HG03521 (cell line): ENCODE measurements at regions not wholly inside any gene's neighbourhood (a gene's known extent, or its start where the extent isn't known, plus 50 kb on each side); places are given as distances from the start of the nearest gene placed in this dataset.
"Not testable (repeated sequence)": the region's sequence is repeated elsewhere in the genome, so short reads cannot be mapped to it uniquely, and the experiment has no call there.

Source experiments
- ATAC-seq: cut with Tn5 transposase; IDR thresholded peaks from one replicate; pipeline ENCODE4 v1.9.1; 2021; ENCODE audit warnings: mild to moderate bottlenecking, moderate library complexity; ENCODE audit not compliant: unreplicated experiment

DNA sequence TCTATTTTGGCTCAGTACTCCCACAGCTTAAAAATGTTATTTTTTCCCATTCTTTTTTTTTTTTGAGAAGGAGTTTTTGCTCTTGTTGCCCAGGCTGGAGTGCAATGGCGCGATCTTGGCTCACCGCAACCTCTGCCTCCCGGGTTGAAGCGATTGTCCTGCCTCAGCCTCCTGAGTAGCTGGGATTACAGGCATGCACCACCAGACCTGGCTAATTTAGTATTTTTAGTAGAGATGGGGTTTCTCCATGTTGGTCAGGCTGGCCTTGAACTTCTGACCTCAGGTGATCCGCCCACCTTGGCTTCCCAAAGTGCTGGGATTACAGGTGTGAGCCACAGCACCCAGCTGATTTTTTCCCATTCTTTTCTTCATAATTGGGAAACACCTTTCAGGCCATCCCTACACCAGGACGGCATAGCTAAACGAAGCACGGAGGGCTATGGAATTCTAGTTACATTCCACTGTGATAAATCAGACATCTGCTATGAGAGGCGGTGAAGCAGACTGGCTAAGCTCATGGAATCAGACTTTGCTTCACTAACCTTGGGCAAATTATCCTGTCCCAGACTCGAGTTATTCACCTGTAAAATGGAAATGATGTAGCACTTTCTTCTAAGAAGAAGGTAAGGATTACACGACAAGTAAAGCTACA lies 68.7 kb upstream of the ZFAND5 start:
- not testable (repeated sequence) for ATAC-seq

- no peak for ATAC-seq
These were observed 66.0 kb upstream of the ZFAND5 start for GRCh38 chr9:72431036-72431435.

DNA sequence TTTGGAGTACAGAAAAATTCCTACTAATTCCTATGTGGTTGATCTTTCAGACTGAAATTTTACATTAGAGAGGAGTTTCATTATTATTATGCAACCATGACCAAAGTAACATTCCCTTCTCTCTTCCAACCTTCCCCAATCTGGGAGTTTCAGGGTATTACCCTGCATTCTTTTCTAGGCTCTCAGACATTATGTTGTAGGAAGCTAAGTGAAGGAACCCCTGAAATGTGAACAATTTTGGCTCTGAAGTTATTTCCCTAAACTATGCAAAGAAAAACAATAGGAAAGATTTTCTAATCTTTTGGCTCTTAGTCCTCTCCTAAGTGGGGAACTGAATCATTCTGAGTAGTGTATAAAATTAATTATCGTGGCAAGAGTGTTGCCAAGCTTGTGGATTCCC lies 63.3 kb upstream of the ZFAND5 start:
- no peak for ATAC-seq

GRCh38 chr9:72427801-72428200 lies 62.8 kb upstream of the ZFAND5 start:
- no peak for ATAC-seq

- no peak for ATAC-seq
These were observed 59.1 kb upstream of the ZFAND5 start for GRCh38 chr9:72424131-72424530.

DNA sequence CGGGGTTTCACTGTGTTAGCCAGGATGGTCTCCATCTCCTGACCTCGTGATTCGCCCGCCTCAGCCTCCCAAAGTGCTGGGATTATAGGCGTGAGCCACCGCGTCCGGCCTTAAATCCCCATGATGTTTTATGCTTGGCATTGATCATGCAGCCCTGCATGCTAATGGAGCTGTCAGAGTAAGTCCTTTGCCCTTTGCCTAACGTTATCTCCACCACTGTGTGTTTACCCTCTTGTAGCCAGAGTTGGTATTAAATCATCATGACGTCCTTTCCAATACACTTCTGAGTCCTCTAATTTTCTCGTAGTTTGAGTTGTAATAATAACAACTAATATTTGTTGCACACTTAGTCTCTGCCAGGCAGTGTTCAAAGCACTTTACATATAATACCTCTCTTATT lies 57.2 kb upstream of the ZFAND5 start:
- no peak for ATAC-seq

- no peak for ATAC-seq
These were observed 55.8 kb upstream of the ZFAND5 start for GRCh38 chr9:72420783-72421182.

DNA sequence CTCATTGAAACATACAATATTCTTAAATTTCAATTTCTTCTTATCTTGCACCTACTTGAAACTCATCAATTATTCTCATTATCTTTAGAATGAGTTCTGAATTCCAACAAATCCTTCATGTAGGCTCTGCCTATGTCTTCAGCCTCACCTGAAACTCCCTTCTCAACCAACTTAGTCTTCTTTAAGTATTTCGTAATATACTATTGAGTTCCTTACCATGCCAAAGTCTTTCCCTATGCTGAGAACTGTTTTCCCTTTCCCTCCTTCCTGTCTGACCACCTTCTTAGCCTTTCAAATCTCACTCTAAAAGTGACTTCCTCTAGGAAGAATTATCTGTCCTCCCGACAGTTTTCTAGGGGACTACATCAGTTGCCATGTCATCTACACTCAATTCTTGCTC lies 50.9 kb upstream of the ZFAND5 start:
- no peak for ATAC-seq

DNA sequence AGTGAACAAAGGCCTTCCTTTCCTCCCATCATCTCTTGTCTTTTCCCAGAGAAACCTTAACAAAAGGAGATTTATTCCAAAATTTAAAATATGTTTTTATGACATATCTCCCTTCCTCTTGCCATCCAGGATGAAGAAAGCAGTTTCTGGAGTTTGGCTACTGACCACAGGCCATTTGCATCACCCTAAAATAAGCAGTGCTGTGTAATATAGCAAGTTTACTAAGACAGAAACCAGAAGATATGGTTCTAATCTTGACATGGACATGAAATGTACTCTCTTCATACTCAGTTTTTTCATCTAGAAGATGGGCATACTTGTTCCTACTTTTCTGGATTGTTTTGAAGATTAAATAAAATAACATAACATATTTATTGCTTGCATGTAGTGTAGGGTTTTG lies 50.2 kb upstream of the ZFAND5 start:
- no peak for ATAC-seq
